ENCODE measurements at regions not wholly inside any gene's neighbourhood (a gene's known extent, or its start where the extent isn't known, plus 50 kb on each side); places are given as distances from the start of the nearest gene placed in this dataset.

GRCh38 chr5:54645882-54646355 is 128.4 kb downstream of the SNX18 start:
- TF ChIP-seq CTCF (conservative IDR thresholded peaks at IDR 0.05; ENCODE audit: low read length), result no peak
- no peak for TF ChIP-seq EZH2phosphoT487 (IDR thresholded peaks at IDR 0.05; ENCODE audit: borderline replicate concordance, low read depth, low read length)
